ENCODE measurements at regions not wholly inside any gene's neighbourhood (a gene's known extent, or its start where the extent isn't known, plus 50 kb on each side); places are given as distances from the start of the nearest gene placed in this dataset.

DNA sequence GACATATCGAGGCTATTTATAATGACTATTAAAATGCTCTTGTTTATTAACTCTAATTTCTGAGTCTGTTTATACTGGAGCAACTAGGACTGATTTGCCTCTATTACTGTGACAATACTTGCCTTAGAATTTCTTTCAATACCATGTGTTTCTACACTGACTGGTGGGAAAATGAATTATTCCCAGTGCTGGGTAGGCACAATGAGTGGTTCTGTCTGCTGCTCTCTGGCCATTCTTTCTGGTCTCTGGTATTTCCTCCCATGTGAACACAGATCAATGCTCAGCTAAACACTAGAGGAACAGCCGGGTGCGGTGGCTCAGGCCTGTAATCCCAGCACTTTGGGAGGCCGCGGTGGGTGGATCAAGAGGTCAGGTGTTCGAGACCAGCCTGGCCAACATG is 390.5 kb downstream of the PRDM2 start:
- Histone ChIP-seq H3K4me3 (ENCODE audit: low read depth in 1 of 3, low read length in 3 of 3) (no peak overlapping the region), H3K27me3 (ENCODE audit: control insufficient read depth in 3 of 3, insufficient read depth in 3 of 3, low read length in 3 of 3) (no peaks in the 10 kb centered on the region), H3K9me3 (ENCODE audit: control insufficient read depth in 2 of 2, insufficient read depth in 1 of 2, low read depth in 1 of 2, low read length in 1 of 2) (peaks cover 0 to 3% of the 10 kb centered on the region in 2 donors), H3K36me3 (ENCODE audit: control insufficient read depth in 3 of 3, insufficient read depth in 2 of 3, low read depth in 1 of 3, low read length in 3 of 3) (no peaks in the 10 kb centered on the region), H3K27ac (ENCODE audit: low read depth in 1 of 3, low read length in 2 of 3) (no peak overlapping the region), H3K4me1 (ENCODE audit: control insufficient read depth in 3 of 3, insufficient read depth in 2 of 3, low read depth in 1 of 3, low read length in 2 of 3) (no peaks in the 10 kb centered on the region)
- no peak for FAIRE-seq
- 92 to 95% (median 94%) methylated on average over 6 of the region's 6 CpGs for WGBS, 3 donors
- no peak for DNase-seq

- Histone ChIP-seq H3K27me3 (ENCODE audit: control insufficient read depth in 3 of 3, insufficient read depth in 3 of 3, low read length in 3 of 3) (peaks cover 0 to 2% (median 0%) of the 10 kb centered on the region in 3 donors), H3K9me3 (ENCODE audit: control insufficient read depth in 2 of 2, insufficient read depth in 1 of 2, low read depth in 1 of 2, low read length in 1 of 2) (peaks cover 0 to 3% of the 10 kb centered on the region in 2 donors), H3K27ac (ENCODE audit: low read depth in 1 of 3, low read length in 2 of 3) (no peak overlapping the region), H3K4me1 (ENCODE audit: control insufficient read depth in 3 of 3, insufficient read depth in 2 of 3, low read depth in 1 of 3, low read length in 2 of 3) (peaks cover 0 to 3% (median 0%) of the 10 kb centered on the region in 3 donors), H3K36me3 (ENCODE audit: control insufficient read depth in 3 of 3, insufficient read depth in 2 of 3, low read depth in 1 of 3, low read length in 3 of 3) (no peaks in the 10 kb centered on the region), H3K4me3 (ENCODE audit: low read depth in 1 of 3, low read length in 3 of 3) (no peak overlapping the region)
- 68 to 74% (median 68%) methylated on average over 4 of the region's 4 CpGs for WGBS, 3 donors
- peak; percentile 10 to 16 for DNase-seq
- FAIRE-seq, result no peak
Observed at GRCh38 chr1:14094611-14095400, 394.8 kb downstream of the PRDM2 start.

DNA sequence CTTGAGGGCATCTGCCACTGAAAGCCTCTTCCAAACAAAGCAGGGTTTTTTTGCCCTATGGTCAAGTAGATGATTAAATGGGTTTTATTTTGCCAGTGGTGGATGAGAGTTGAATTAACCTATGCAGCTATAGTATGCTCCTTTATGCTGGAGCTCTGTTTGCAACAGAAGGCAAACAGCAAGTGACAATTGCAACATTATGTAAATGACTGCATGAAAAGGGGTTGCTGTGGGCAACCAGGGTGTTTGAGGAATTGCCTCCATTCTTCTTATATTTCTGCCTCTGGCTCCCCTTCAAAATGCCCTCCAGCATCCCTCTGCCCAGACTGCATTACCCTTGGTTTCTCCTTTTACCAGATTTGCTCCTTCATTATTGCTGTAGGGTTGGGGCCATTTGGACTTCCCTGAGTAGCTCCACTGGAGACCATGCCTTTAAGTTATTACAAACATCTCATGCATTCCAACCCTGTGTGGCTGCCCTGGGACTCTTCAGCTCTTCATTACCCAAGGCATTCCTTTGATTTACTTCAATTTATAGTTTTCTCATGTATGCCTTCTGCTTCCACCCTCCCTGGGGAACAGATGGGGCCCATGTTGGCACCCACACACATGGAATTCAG is 398.4 kb downstream of the PRDM2 start:
- FAIRE-seq, result no peak
- no peaks in the 10 kb centered on the region for H3K36me3 ChIP-seq (ENCODE audit: control insufficient read depth in 3 of 3, insufficient read depth in 2 of 3, low read depth in 1 of 3, low read length in 3 of 3)
- H3K27ac ChIP-seq (ENCODE audit: low read depth in 1 of 3, low read length in 2 of 3), result no peak overlapping the region
- peaks cover 0 to 3% (median 2%) of the 10 kb centered on the region in 3 donors for H3K27me3 ChIP-seq (ENCODE audit: control insufficient read depth in 3 of 3, insufficient read depth in 3 of 3, low read length in 3 of 3)
- H3K9me3 ChIP-seq (ENCODE audit: control insufficient read depth in 2 of 2, insufficient read depth in 1 of 2, low read depth in 1 of 2, low read length in 1 of 2), result no peaks in the 10 kb centered on the region
- H3K4me1 ChIP-seq (ENCODE audit: control insufficient read depth in 3 of 3, insufficient read depth in 2 of 3, low read depth in 1 of 3, low read length in 2 of 3), result peaks cover 0 to 3% (median 0%) of the 10 kb centered on the region in 3 donors
- H3K4me3 ChIP-seq (ENCODE audit: low read depth in 1 of 3, low read length in 3 of 3), result no peak overlapping the region
- no peak for DNase-seq

DNA sequence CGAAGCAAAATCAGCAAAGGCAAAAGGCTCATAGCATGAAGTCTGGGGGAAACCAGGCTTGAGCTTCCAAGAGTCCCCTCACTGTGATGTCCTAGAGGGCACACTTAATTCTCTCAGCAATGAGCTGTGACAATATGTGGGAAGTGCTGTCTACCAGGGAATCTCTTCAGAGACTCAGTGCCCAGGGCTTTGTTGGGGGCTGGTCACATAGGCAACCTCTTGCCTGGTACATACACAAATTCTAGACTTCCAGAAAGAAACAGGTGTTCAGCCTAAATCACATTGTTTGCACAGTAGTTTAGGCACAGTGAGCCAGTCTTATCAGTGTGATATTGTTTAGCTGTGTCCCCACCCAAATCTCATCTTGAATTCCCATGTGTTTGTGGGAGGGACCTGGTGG is 400.5 kb downstream of the PRDM2 start:
- no peak overlapping the region for H3K27ac ChIP-seq (ENCODE audit: low read depth in 1 of 3, low read length in 2 of 3)
- no peak for FAIRE-seq
- 86 to 100% (median 89%) methylated on average over 1 of the region's 1 CpG for WGBS, 3 donors
- H3K27me3 ChIP-seq (ENCODE audit: control insufficient read depth in 3 of 3, insufficient read depth in 3 of 3, low read length in 3 of 3), result peaks cover 0 to 3% (median 2%) of the 10 kb centered on the region in 3 donors
- H3K36me3 ChIP-seq (ENCODE audit: control insufficient read depth in 3 of 3, insufficient read depth in 2 of 3, low read depth in 1 of 3, low read length in 3 of 3), result no peaks in the 10 kb centered on the region
- H3K9me3 ChIP-seq (ENCODE audit: control insufficient read depth in 2 of 2, insufficient read depth in 1 of 2, low read depth in 1 of 2, low read length in 1 of 2), result peaks cover 0 to 3% of the 10 kb centered on the region in 2 donors
- H3K4me1 ChIP-seq (ENCODE audit: control insufficient read depth in 3 of 3, insufficient read depth in 2 of 3, low read depth in 1 of 3, low read length in 2 of 3), result peaks cover 0 to 3% (median 0%) of the 10 kb centered on the region in 3 donors
- no peak for DNase-seq
- no peak overlapping the region for H3K4me3 ChIP-seq (ENCODE audit: low read depth in 1 of 3, low read length in 3 of 3)

DNA sequence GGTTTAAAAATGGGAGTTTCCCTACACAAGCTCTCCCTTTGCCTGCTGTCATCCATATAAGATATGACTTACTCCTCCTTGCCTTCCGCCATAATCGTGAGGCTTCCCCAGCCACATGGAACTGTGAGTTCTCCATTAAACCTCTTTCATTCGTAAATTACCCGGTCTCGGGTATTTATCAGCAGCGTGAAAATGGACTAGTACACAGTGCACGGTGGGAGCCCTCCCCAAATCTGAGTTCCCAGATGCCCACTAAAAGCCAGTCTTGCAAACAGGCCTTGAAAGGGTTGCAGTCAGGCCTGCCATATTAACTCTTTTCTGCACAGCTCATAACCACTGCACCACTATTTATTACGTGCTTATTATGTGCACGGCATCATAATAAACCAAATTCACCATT is 400.9 kb downstream of the PRDM2 start:
- Histone ChIP-seq H3K9me3 (ENCODE audit: control insufficient read depth in 2 of 2, insufficient read depth in 1 of 2, low read depth in 1 of 2, low read length in 1 of 2) (peaks cover 0 to 3% of the 10 kb centered on the region in 2 donors), H3K27me3 (ENCODE audit: control insufficient read depth in 3 of 3, insufficient read depth in 3 of 3, low read length in 3 of 3) (peaks cover 0 to 3% (median 2%) of the 10 kb centered on the region in 3 donors), H3K4me3 (ENCODE audit: low read depth in 1 of 3, low read length in 3 of 3) (no peak overlapping the region), H3K36me3 (ENCODE audit: control insufficient read depth in 3 of 3, insufficient read depth in 2 of 3, low read depth in 1 of 3, low read length in 3 of 3) (no peaks in the 10 kb centered on the region), H3K27ac (ENCODE audit: low read depth in 1 of 3, low read length in 2 of 3) (no peak overlapping the region), H3K4me1 (ENCODE audit: control insufficient read depth in 3 of 3, insufficient read depth in 2 of 3, low read depth in 1 of 3, low read length in 2 of 3) (peaks cover 0 to 3% (median 0%) of the 10 kb centered on the region in 3 donors)
- no peak for FAIRE-seq
- 83 to 88% (median 87%) methylated on average over 9 of the region's 9 CpGs for WGBS, 3 donors
- DNase-seq, result no peak

GRCh38 chr1:14102180-14102579 is 402.2 kb downstream of the PRDM2 start:
- H3K27me3 ChIP-seq (ENCODE audit: control insufficient read depth in 3 of 3, insufficient read depth in 3 of 3, low read length in 3 of 3), result peaks cover 0 to 3% (median 0%) of the 10 kb centered on the region in 3 donors
- no peak for FAIRE-seq
- WGBS, 3 donors, result 86 to 94% (median 91%) methylated on average over 9 of the region's 9 CpGs
- no peak overlapping the region for H3K4me3 ChIP-seq (ENCODE audit: low read depth in 1 of 3, low read length in 3 of 3)
- peaks cover 0 to 3% (median 0%) of the 10 kb centered on the region in 3 donors for H3K4me1 ChIP-seq (ENCODE audit: control insufficient read depth in 3 of 3, insufficient read depth in 2 of 3, low read depth in 1 of 3, low read length in 2 of 3)
- no peak for DNase-seq
- no peak overlapping the region for H3K27ac ChIP-seq (ENCODE audit: low read depth in 1 of 3, low read length in 2 of 3)
- no peaks in the 10 kb centered on the region for H3K36me3 ChIP-seq (ENCODE audit: control insufficient read depth in 3 of 3, insufficient read depth in 2 of 3, low read depth in 1 of 3, low read length in 3 of 3)
- H3K9me3 ChIP-seq (ENCODE audit: control insufficient read depth in 2 of 2, insufficient read depth in 1 of 2, low read depth in 1 of 2, low read length in 1 of 2), result peaks cover 0 to 3% of the 10 kb centered on the region in 2 donors

DNA sequence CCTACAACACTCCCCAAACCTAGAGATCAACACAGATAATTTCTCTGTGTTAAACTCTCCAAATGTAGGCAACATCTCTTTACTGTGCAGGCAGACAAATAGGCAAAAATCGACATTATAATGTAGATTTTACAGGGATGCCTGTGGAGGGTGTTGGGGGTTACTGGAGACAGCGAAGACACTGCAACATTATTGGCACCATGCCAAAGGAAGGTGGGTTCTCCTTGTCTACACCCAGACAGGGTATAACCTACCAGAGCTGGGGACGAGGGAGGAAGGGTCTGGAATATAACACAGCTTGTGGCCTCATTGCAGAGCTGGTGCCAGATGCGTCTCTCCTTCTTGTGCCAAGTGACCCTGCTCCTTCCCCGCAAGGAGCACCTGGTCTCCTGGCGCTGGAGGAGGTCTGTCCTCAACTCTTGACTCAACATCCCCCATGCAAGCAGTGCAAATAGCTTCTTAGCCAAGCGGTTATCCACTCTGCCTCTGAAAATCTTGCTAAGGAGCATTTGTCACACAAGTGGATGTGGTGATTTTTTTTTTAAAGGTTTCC is 404.0 kb downstream of the PRDM2 start:
- no peaks in the 10 kb centered on the region for H3K36me3 ChIP-seq (ENCODE audit: control insufficient read depth in 3 of 3, insufficient read depth in 2 of 3, low read depth in 1 of 3, low read length in 3 of 3)
- 84 to 89% (median 86%) methylated on average over 7 of the region's 7 CpGs for WGBS, 3 donors
- DNase-seq, result no peak
- peaks cover 0 to 3% (median 0%) of the 10 kb centered on the region in 3 donors for H3K4me1 ChIP-seq (ENCODE audit: control insufficient read depth in 3 of 3, insufficient read depth in 2 of 3, low read depth in 1 of 3, low read length in 2 of 3)
- peaks cover 0 to 3% (median 0%) of the 10 kb centered on the region in 3 donors for H3K27me3 ChIP-seq (ENCODE audit: control insufficient read depth in 3 of 3, insufficient read depth in 3 of 3, low read length in 3 of 3)
- no peak for FAIRE-seq
- no peak overlapping the region for H3K4me3 ChIP-seq (ENCODE audit: low read depth in 1 of 3, low read length in 3 of 3)
- no peak overlapping the region for H3K27ac ChIP-seq (ENCODE audit: low read depth in 1 of 3, low read length in 2 of 3)
- peaks cover 0 to 3% of the 10 kb centered on the region in 2 donors for H3K9me3 ChIP-seq (ENCODE audit: control insufficient read depth in 2 of 2, insufficient read depth in 1 of 2, low read depth in 1 of 2, low read length in 1 of 2)

DNA sequence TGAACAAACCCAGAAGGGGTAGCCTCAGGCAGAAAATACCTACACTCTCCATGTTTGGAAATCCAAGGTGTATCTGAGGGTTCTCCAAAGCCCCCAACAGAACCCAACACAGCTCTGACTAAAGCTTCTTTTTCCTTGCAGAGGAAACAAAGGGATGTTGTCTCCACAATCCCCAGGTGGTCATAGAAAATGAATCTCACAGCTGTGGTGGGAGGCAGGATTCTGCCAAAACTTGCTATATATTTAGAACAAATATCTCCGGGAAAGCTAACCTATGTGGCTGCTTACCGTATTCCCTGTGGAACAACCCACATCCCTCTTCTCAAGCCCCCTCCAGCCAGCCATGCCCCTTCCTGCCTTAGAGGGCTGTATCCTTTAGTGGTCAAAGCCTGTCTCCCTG is 406.1 kb downstream of the PRDM2 start:
- FAIRE-seq (no peak), DNase-seq (no peak)
- H3K36me3 ChIP-seq (ENCODE audit: control insufficient read depth in 3 of 3, insufficient read depth in 2 of 3, low read depth in 1 of 3, low read length in 3 of 3), result no peaks in the 10 kb centered on the region
- no peak overlapping the region for H3K27ac ChIP-seq (ENCODE audit: low read depth in 1 of 3, low read length in 2 of 3)
- peaks cover 0 to 3% (median 0%) of the 10 kb centered on the region in 3 donors for H3K27me3 ChIP-seq (ENCODE audit: control insufficient read depth in 3 of 3, insufficient read depth in 3 of 3, low read length in 3 of 3)
- no peaks in the 10 kb centered on the region for H3K4me1 ChIP-seq (ENCODE audit: control insufficient read depth in 3 of 3, insufficient read depth in 2 of 3, low read depth in 1 of 3, low read length in 2 of 3)
- H3K4me3 ChIP-seq (ENCODE audit: low read depth in 1 of 3, low read length in 3 of 3), result no peak overlapping the region
- 75 to 97% (median 87%) methylated on average over 2 of the region's 2 CpGs for WGBS, 3 donors
- peaks cover 0 to 3% of the 10 kb centered on the region in 2 donors for H3K9me3 ChIP-seq (ENCODE audit: control insufficient read depth in 2 of 2, insufficient read depth in 1 of 2, low read depth in 1 of 2, low read length in 1 of 2)

Measured in small intestine (tissue), 7 donors.